ENCODE measurements at regions not wholly inside any gene's neighbourhood (a gene's known extent, or its start where the extent isn't known, plus 50 kb on each side); places are given as distances from the start of the nearest gene placed in this dataset.

GRCh38 chr16:85418978-85419491 lies 194.1 kb upstream of the GSE1 start:
- no peak for TF ChIP-seq CTCF (IDR thresholded peaks at IDR 0.05)
- peaks cover 33% of the 10 kb centered on the region for H3K4me1 ChIP-seq
- no peaks in the 10 kb centered on the region for H3K9me3 ChIP-seq
- H3K4me3 ChIP-seq = no peak overlapping the region
- no peaks in the 10 kb centered on the region for H3K36me3 ChIP-seq
- H3K27me3 ChIP-seq (ENCODE audit: low read depth) = no peaks in the 10 kb centered on the region
- no peak overlapping the region for H3K27ac ChIP-seq
- DNase-seq (peak; percentile 35), ATAC-seq (no peak)
- intact Hi-C loops (cut with DNase I) = no loop called here

- Histone ChIP-seq H3K4me3 (no peak overlapping the region), H3K27ac (no peak overlapping the region), H3K36me3 (no peaks in the 10 kb centered on the region), H3K27me3 (ENCODE audit: low read depth) (no peaks in the 10 kb centered on the region), H3K9me3 (no peaks in the 10 kb centered on the region), H3K4me1 (peaks cover 40% of the 10 kb centered on the region)
- no peak for TF ChIP-seq CTCF (IDR thresholded peaks at IDR 0.05)
- ATAC-seq (no peak), DNase-seq (peak; percentile 24)
- intact Hi-C loops (cut with DNase I) = no loop called here
Measured at GRCh38 chr16:85419503-85420408, 193.4 kb upstream of the GSE1 start.

- no peaks in the 10 kb centered on the region for H3K36me3 ChIP-seq
- H3K4me3 ChIP-seq = no peak overlapping the region
- H3K4me1 ChIP-seq = peaks cover 42% of the 10 kb centered on the region
- no peaks in the 10 kb centered on the region for H3K27me3 ChIP-seq (ENCODE audit: low read depth)
- DNase-seq (peak; percentile 85), ATAC-seq (peak; percentile 51 to 86)
- no peaks in the 10 kb centered on the region for H3K9me3 ChIP-seq
- intact Hi-C loops (cut with DNase I) = no loop called here
- H3K27ac ChIP-seq = no peak overlapping the region
- peak; percentile 100 for TF ChIP-seq CTCF (IDR thresholded peaks at IDR 0.05)
Measured at GRCh38 chr16:85420501-85421337, 192.4 kb upstream of the GSE1 start.

GRCh38 chr16:85421338-85422195 lies 191.6 kb upstream of the GSE1 start:
- DNase-seq = peak; percentile 45
- no peaks in the 10 kb centered on the region for H3K27me3 ChIP-seq (ENCODE audit: low read depth)
- H3K4me3 ChIP-seq = no peak overlapping the region
- intact Hi-C loops (cut with DNase I) = no loop called here
- peaks cover 35% of the 10 kb centered on the region for H3K4me1 ChIP-seq
- no peak overlapping the region for H3K27ac ChIP-seq
- ATAC-seq = no peak
- no peak for TF ChIP-seq CTCF (IDR thresholded peaks at IDR 0.05)
- no peaks in the 10 kb centered on the region for H3K9me3 ChIP-seq
- no peaks in the 10 kb centered on the region for H3K36me3 ChIP-seq

GRCh38 chr16:85422196-85422631 lies 190.9 kb upstream of the GSE1 start:
- peak overlapping the region; percentile 58 for H3K27ac ChIP-seq

More at GRCh38 chr16:85422196-85422631, 190.9 kb upstream of the GSE1 start:
- no peaks in the 10 kb centered on the region for H3K27me3 ChIP-seq (ENCODE audit: low read depth)
- DNase-seq (peak; percentile 49), ATAC-seq (peak; percentile 12 to 31)
- no peak for TF ChIP-seq CTCF (IDR thresholded peaks at IDR 0.05)
- H3K4me1 ChIP-seq = peaks cover 35% of the 10 kb centered on the region
- intact Hi-C loops (cut with DNase I) = no loop called here
- no peak overlapping the region for H3K4me3 ChIP-seq
- H3K36me3 ChIP-seq = no peaks in the 10 kb centered on the region
- no peaks in the 10 kb centered on the region for H3K9me3 ChIP-seq

Data from lower lobe of right lung (tissue), 2 donors.